HG03103 (cell line): ENCODE measurements at regions not wholly inside any gene's neighbourhood (a gene's known extent, or its start where the extent isn't known, plus 50 kb on each side); places are given as distances from the start of the nearest gene placed in this dataset.

Experiments used
- ATAC-seq: cut with Tn5 transposase; IDR thresholded peaks from one replicate; pipeline ENCODE4 v1.9.1; 2021; ENCODE audit warnings: low read depth; ENCODE audit not compliant: unreplicated experiment

DNA sequence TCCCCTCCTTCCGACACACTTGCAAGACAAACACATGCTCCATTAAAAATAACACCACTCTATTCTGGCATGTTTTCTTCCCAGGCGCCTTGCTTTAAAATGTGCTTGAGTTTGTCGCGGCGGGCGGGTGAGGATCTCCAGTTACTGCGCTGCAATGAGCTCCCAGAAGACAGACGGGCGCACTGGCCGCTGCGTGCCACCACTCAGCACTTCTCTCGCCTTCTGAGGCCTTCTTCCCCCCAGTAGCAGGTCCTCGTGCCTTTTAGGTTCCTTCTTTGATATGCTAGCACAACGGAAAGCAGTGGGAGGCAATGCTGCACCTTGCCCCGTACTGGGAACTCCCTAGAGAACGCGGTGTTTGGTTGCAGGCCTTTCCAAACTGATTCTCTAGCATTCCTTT lies 279.5 kb upstream of the NR5A2 start:
- no peak for ATAC-seq

DNA sequence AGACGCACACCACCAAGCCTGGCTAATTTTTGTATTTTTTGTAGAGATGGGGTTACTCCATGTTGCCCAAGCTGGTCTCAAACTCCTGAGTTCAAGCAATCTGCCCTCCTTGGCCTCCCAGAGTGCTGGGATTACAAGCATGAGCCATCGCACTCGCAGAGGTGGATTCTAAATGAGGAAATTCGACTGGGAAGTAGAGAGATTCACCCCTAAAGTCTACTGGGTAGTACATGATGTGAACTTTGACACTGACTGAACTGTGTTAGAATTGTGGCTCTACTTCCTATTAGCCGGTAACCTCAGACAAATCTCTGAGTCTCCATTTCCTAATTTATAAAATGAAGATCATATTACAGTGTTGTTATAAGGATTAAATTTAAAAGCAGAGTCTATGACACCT lies 276.0 kb upstream of the NR5A2 start:
- no peak for ATAC-seq

DNA sequence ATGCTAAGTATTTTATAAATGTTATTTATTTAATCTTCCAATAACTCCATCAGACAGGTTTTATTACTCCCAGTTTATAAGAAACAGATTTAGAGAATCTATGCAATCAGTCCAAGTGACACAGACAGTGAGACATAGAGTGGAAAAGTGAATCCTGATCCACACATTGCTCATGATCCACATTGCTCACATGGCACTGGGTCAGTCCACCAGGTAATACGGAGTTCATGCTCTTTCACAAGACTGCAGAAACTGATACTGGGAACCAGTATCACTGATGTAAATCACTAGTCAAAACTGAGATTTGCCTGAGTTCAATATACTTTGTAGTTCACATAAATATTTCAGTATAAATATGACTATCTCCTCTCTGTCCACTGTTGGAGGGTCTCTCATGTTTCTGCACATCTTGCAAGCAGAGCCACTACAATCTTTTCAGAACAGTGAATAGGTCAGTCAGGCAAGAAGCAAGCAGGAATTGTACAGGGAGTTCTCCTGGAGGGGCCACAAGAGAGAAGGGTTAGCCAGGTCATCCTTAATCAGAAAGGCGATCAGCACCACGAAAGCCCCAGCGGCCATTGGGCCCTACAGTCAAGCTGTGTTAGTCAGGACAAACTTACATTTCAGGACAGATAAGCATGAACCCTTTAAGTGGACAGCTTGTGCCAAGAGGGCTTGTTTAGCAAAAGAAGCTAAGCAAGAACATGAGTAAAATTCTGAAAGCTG lies 275.4 kb upstream of the NR5A2 start:
- no peak for ATAC-seq

DNA sequence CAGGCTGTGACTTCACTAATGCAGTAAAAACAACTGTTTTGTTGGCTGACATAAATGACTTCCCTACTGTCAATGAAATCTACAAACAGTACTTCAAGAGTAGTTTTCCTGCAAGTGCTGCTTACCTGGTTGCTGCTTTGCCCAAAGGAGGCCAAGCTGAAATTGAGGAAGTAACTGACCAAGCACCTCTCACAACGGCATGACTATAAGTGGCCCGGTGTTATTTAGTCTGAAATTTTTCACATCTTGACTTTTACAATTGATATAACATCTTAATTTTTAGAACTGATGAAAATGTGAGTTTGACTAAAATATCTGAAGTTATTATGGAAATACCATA lies 274.9 kb upstream of the NR5A2 start:
- ATAC-seq = no peak

DNA sequence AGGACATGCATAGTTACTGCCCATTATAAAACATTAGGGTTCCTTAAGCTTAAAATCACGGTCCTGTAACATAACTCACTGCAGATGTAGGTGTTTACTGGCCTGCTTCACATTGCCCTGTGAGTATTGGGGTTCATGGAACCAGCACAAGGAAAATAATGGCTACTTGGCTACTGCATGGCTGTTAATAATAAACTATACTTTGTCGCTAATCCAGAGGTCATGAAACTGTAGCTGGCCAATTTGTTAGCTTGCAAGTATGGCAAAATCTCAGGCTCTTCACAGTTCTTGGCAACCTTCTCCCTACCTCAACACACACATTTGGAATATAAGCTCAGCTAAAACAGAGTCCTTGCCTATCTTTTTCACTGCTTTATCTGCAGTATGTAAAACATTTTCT lies 274.0 kb upstream of the NR5A2 start:
- ATAC-seq = no peak

DNA sequence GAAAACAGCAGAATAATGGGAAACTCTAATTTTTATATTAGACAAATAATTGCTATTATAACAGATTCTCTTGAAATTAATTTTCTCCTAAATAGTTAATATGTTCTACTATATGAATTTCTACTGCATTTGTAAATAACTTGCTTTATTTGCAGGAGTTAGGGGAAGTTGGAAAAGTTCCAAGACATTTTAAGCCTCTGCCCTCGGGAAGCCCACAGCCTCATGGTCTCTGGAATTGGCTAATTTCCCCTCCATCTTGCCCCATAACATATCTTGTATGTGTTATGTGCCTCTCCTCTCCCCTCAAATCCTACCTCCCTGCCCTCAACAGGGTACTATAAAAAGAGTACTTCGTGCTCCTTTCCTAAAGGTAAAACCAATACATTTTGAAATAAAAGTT lies 271.4 kb upstream of the NR5A2 start:
- no peak for ATAC-seq

DNA sequence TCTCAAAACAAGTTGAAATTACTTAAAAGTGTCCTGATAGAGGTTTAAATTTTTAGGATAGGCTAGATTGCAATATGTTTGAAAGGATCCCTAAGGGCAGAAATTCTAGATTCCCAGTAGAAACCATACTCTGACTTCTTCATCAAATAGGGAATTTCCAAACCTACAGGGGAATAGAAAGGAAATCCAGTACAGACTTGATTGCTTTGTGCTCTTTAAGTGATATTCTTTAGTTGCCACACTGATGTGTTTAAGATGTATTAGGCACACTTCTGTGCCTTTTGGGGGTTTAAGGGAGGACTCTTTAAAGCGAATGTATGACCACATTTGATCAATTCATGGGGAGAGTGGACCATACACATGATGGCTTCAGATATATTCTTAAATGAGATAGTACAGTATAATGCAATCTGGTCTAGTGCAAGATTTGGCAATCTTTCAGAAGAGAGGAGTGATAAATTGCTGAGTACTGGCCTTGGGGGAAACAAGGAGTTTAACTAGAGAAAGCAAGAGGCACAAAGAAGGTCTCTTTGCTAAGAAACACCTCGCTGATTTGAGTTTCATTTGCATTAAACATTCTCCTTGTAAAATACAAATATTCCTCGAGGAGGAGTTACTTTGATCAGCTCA lies 268.8 kb upstream of the NR5A2 start:
- no peak for ATAC-seq

DNA sequence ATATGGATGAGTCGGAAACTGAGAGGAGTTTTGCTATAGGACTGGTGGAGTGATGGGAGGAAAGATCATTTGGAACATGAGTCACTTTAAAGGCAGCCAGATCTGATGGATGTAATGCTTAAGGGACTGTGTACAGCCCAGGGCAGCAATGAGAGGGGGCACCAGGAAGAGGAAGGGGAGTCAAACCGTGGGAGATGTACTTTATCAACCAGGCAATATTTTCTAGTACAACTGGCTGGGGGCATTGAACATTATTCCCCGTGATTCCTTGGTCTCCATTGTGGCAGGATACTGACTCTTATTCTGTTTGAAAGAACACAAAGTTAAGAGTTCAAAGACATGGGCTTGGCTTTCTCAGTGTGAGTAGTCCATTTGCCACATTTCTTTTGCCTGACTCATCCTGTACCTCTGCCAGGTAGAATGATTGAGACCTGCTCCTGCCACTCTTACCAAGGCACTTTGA lies 268.2 kb upstream of the NR5A2 start:
- no peak for ATAC-seq

DNA sequence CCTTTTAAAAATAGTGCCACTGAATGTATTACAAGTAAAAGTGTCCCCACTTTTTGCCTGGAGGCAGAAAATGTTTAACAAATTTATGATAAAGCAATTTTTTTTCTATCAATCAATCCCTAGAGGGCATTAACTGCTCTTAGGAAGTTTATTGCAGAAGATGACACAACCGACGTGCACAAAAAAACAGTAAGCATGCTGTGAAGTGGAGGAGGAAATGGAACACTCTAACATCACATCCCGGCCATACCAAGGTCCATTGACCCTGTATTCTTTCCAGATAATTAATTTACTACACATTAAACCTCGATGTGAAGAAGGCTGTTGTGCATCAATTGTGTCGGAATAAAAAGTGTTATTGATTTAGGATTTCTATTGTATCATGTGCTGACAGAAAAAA lies 264.9 kb upstream of the NR5A2 start:
- no peak for ATAC-seq

DNA sequence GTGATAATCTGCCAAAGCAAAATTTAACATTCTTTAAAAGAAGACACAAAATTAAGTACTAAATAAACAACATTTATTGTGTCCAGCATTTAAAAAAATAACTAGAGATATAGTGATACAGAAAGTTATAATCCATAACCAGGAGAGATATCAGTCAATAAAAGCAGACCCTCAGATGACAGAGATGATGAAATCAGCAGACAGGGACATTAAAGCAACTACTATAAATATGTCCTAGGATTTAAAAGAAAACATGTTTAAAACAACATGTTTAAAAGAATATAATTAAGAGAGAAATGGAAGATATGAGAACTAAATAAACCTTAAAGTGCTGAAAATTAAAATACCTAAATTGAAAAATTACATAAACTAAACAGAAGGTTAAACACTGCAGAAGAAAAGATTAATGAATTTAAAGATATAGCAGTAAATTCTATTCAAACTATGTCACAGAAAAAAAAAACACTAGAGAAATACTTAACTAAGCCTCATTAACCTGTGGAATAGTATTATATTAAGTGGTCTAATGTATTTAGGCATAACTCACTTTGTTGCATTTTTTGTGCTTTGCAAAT lies 261.2 kb upstream of the NR5A2 start:
- ATAC-seq = no peak

DNA sequence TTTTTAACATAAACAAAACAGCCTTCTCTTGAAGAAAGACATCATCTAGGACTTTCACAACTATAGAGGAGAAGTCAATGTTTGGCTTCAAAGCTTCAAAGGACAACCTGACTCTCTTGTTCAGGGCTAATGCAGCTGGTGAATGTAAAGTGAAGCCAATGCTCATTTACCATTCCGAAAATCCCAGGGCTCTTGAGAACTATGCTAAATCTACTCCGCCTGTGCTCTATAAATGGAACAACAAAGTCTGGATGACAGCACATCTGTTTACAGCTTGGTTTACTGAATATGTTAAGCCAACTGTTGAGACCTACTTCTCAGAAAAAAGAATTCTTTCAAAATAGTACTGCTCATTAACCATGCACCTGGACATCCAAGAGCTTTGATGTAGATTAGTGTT lies 259.8 kb upstream of the NR5A2 start:
- no peak for ATAC-seq

DNA sequence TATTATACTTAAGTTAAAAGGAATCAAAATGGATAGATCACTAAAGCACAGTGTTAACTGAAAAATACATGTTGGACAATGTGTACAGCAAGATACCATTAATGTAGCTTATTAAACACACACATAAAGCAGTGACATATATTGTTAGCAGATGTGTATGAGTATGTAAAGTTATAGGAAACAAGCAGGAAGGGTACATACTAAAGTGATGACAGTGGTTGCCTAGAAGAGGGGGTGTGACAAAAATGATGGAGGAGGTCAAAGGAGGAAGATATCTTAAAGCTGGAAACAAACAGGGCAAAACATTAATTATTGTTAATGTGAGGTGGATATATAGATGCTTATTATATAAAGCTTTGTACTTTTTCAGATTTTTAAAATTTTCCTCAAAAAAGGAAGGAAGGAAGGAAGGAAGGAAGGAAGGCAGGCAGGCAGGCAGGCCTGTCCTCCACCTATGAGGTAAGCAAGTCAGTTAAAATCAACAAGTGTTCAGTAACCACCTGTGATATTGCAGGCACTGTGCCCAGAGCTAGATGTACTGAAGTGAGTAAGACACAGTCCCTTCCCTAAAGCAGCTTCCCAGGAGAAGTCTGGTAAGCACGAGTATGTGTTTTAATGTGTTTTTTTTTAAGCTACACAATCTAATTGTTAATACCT lies 252.9 kb upstream of the NR5A2 start:
- ATAC-seq = no peak

DNA sequence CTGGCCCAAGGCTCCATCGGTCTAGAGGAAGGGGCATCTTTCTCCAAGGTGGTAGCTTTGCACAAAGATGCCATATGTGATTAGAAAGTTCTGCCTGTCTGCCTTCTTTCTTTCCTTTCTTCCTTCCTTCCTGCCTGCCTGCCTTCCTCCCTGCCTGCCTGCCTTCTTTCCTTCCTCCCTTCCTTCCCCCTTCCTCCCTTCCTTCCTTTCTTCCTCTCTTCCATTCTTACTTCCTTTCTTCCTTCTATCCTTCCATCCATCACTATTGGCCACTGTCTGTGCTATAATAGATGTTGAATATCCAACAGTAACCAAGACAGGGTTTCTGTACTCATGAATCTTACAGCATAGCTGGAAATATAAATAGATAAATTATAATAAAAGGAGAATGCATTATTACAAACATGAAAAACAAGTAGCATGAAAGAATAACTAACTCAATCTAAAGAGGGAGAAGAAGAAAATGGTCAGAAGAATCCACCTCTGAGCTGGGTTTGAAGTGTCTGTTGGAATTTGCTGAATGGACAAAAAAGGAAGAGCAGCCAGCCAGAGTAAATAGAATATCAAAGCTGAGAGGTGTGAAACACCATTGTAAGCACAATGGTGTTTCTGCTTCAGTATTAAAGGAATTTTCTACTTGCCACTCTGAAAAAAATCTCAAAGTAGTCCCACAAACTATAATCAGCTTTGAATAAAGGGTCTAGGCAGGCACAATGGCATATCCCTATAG lies 250.6 kb upstream of the NR5A2 start:
- no peak for ATAC-seq

DNA sequence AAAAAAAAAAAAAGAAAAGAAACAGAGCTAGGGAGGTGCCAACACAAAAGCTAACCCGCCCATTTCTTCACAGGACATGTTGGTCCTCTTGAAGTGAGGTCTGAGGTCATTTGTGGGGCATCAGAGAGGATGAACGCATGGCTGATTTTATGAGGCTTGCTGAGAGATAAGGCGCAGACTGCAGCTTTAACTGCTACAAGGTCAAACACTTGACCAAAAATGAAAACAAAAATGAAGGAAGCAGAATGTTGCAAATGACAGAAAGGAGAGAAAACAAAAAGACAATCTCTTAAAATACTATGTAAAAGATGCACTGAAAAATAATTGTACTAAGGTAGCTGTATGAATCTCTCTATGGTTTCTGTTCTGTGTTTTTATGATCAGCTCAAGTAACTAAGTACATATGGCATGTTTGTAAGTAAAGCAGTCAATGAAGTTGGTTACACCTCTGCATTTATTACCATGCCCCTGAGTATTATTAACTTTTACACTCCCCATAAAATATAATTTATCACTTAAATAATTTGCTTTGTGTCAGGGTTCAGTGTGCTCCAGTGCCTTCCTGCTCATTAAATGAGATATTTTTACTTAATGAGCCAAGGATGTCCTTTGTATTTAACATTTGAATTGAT lies 249.1 kb upstream of the NR5A2 start:
- no peak for ATAC-seq

DNA sequence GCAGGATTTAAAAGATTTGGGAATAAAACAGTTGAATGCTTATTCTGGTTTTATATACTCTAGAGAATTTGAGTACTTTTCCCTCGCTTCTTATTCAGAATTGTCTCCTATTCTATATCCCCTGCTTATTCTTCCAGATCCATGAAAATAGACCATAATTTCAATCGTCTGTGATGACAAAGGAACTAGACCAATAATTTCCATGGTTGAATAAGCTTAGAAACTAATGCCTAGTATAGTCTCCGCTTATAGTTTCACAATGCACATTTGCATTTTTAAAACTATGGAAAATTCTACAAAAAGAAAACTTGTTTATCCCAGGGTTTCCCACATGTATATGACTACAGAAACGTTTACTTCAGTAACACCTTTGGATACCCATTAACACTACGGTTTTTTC lies 247.4 kb upstream of the NR5A2 start:
- no peak for ATAC-seq

DNA sequence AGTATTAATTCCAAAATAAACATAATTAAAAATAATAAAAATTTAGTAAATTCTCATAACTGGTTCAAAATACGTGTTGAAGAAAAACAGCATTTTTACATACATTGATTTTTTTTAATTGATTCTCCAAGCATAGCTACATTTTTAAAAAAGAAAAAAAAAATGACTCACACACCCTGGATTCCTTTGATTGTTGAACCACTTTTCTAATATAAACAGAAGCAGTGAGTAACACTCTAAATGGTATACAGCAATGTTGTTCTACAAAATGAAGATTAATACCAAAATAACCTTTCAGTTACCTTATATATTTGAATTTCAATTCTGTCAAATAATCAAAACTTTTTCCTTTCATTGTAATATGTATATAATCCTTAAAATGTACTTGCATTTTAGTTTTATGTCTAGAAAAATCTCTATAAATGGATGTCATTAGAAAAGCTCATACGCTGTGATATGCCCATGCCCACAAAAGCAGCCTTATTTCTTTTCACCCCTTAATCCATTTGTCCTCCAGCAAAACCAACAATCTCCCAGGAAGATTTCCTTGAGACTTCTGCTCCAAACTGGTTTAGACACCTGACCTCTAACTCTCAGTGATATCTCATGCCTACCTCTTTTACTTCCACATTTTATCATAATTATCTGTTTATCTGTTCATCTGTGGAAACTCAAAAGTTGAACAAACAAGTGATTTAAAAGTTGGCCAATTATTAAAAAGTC lies 246.4 kb upstream of the NR5A2 start:
- ATAC-seq = no peak

DNA sequence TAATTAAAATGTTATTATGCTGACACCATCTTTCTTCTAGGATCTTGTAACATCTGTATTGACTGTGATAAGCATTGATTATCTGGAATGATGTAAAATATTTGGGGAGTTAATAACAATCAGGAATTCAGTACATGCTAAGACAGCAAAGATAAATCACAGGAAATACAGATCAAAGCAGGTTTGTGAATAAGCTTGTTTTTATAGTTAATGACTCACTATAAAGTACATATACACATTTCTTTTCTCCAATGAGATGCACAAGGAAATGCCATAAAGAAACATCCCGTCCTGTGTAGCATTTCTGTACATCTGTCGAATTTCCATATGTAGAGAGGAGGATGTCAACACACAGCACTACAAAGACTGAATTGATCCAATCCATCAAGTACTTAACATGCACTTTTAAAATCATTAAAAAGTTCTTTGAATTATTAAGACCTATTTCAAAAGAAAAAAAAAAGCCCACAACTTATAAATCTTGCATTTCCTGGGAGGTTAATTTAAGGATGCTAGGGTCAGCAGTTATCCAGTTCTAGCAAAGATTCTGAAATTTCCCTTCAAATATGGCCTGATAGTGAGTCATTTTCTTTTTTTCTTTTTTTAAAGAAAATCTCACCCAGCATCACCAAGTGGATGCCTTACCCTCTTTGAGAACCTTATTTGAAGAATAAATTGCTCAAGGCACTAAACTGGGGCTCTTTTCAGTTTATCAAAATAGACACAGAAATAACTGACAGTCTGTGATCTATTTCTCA lies 243.2 kb upstream of the NR5A2 start:
- no peak for ATAC-seq

DNA sequence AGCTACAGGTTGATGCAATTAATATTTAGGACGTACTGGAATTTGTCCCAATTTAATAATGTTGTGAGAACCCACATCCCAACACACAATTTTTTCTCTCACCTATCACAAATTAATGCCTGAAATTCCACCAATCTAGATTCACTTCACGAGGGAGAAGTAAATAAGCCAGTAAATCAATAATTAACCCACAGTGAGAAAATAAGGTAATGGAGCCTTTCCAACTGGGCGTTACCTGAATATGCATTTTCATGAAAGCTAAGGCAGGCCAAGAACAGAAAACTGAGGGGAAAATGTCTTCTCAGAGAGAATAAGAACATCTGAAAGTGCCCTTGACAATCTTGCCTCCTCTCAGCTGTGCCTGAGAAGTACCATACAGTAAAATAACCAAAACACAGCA lies 240.8 kb upstream of the NR5A2 start:
- no peak for ATAC-seq

DNA sequence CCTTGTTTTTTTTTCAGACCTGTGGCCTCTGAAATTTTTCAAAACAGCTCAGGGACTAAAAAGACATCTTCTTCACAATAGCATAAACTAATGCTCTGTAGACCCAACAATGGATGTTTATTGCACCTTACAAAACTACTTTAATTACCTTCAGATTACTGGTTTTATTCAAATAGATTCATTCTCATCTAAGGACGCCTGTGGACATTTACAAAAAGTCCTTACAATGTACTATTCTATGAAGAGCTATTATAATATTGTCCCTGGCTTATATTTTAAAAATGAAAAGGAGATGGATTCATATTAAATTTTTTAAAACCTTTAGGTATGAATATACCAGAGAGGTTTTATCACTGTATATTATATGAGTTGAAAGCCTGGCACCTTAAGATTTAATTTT lies 238.4 kb upstream of the NR5A2 start:
- no peak for ATAC-seq
